NB4 (cell line): ENCODE measurements at regions not wholly inside any gene's neighbourhood (a gene's known extent, or its start where the extent isn't known, plus 50 kb on each side); places are given as distances from the start of the nearest gene placed in this dataset.
A peak's percentile ranks its signal among the peaks of the same experiment; 100 is the strongest.

Experiments
- DNase-seq: peaks from one replicate; pipeline ENCODE4 v3.0.0; 2010; ENCODE audit warnings: low read depth
- H3K4me3 ChIP-seq: one replicate; pipeline ENCODE4 v1.5.1; 2011; ENCODE audit warnings: mild to moderate bottlenecking, low read depth, low read length, moderate library complexity
- MYC ChIP-seq: IDR thresholded peaks from 2 replicates; pipeline ENCODE4 v1.6.1; 2011; ENCODE audit warnings: low read depth, low read length
- POLR2A ChIP-seq: IDR thresholded peaks from 2 replicates; pipeline ENCODE4 v1.6.1; 2011; ENCODE audit warnings: mild to moderate bottlenecking; ENCODE audit not compliant: insufficient read length; ENCODE audit errors: extremely low read depth
- TF ChIP-seq, protein P1 (sequence below): IDR thresholded peaks from one replicate; pipeline ENCODE4 v1.5.1; 2012; ENCODE audit warnings: low read depth, low read length
- TF ChIP-seq, protein P2 (sequence below): IDR thresholded peaks from 2 replicates; pipeline ENCODE4 v1.6.1; 2011; ENCODE audit warnings: low read depth, low read length

DNA sequence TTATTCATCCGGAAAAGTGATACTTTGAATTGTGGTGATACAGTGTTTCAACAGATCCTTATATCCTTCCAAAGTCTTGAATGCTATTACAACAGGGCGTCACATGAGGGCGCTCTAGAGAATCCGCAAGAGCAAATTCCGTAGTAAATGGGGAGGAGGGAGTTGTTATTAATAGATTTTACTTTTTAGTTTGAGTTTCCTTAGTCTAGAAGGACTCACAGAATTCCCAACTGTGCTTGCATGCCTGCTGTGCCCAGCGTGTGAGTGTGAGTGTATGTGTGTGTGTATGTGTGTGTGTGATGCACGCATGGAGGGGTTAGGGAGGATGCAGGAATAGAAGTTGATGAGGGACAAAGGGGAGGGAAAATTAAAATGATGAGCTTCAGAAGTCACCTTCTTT, 375.3 kb downstream of the C12orf75 start:
- DNase-seq = peak; percentile 59
- TF ChIP-seq, protein P1, sequence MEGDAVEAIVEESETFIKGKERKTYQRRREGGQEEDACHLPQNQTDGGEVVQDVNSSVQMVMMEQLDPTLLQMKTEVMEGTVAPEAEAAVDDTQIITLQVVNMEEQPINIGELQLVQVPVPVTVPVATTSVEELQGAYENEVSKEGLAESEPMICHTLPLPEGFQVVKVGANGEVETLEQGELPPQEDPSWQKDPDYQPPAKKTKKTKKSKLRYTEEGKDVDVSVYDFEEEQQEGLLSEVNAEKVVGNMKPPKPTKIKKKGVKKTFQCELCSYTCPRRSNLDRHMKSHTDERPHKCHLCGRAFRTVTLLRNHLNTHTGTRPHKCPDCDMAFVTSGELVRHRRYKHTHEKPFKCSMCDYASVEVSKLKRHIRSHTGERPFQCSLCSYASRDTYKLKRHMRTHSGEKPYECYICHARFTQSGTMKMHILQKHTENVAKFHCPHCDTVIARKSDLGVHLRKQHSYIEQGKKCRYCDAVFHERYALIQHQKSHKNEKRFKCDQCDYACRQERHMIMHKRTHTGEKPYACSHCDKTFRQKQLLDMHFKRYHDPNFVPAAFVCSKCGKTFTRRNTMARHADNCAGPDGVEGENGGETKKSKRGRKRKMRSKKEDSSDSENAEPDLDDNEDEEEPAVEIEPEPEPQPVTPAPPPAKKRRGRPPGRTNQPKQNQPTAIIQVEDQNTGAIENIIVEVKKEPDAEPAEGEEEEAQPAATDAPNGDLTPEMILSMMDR = peak; percentile 97
- no peak for TF ChIP-seq MYC
- no peak overlapping the region for H3K4me3 ChIP-seq

DNA sequence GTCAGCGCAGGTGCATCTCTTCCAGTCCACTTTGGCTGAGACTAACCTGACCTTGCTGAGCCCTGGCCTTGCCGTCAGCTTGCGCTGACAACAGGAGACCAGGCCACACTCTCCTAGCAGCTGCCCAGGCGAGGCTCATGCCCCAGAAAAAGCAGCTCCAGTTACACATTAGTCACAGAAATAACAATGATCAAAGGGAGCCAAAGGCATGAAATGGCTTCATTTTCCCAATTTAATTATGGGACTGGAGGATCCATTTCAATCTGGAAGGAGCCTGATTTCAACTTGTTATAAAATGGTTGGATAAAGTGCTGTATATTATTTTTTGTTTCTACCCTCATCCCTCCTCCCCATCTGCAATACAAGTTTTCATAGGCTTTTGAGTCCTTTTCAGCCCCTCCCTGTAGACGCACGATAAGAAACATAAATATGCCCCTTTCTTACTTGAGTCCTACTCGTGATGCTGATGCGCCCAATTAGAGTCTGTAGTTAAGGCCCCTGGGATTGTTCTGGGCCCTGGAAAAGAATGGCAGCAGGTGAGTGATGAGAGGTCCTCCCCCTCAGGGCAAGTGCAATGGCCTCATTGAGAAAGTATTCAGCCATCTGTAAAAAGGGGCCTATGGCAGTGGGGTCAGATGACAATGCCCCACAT, 376.0 kb downstream of the C12orf75 start:
- no peak overlapping the region for H3K4me3 ChIP-seq
- no peak for DNase-seq
- TF ChIP-seq, protein P2, sequence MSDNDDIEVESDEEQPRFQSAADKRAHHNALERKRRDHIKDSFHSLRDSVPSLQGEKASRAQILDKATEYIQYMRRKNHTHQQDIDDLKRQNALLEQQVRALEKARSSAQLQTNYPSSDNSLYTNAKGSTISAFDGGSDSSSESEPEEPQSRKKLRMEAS = no peak
- TF ChIP-seq POLR2A (no peak), MYC (no peak)
- TF ChIP-seq, protein P1 = no peak

- TF ChIP-seq MYC (no peak), POLR2A (no peak)
- TF ChIP-seq, protein P1 = no peak
- TF ChIP-seq, protein P2 = no peak
- H3K4me3 ChIP-seq = no peak overlapping the region
- DNase-seq = no peak
Measured at GRCh38 chr12:105706973-105707334, 376.5 kb downstream of the C12orf75 start.

DNA sequence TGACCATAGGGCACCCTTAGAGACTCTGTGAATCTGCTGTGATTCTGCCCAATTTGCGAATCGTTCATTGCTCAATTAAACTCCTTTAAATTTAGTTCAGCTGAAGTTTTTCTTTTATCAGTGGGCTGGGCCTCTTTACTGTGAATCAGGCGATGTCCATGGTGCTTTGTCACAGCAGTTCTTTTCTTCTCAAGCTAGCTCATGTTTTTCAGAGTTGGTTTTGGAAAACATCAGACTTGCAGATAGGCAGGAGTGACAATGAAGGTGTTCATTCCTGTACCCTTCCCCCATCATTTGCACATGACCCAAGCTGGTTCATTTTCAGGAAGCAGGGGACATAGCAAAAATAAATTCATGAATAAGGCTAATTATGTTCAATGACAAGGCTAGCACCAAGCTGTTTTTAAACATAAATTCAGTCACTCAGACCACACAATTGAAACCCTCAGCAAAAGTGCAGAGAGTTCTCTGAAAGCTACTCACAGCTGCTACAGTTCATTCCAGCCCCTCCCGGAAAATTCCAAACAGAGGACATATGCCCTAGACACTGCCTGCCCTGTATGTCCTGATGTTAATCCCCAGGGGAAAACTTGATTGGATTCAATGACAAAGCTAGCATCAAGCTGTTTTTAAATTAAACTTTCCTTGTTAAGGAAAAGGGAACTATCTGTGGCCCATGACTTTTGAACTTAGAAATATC, 383.3 kb downstream of the C12orf75 start:
- H3K4me3 ChIP-seq = no peak overlapping the region
- no peak for DNase-seq
- TF ChIP-seq MYC = no peak
- TF ChIP-seq POLR2A = no peak
- TF ChIP-seq, protein P1 = no peak
- TF ChIP-seq, protein P2 = no peak

DNA sequence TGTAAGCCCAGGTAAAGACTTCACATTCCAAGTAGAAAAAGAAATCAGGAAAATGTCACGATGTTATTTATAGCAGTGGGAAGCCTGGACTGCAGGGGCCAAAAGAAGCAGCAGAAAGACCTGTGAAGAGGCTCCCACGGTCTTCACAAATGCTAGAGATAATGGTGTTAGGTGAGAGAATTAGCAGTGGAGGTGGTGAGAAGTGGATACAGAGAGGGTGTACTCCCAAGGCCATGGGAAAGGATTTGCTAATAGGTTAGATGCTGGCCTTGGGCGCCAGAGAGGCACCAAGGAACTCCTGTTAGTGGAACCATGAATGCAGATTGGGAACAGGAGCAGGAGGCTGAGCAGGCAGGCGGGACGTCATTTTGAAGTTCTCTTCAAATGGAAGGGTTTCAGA, 386.1 kb downstream of the C12orf75 start:
- no peak for TF ChIP-seq POLR2A
- H3K4me3 ChIP-seq = no peak overlapping the region
- DNase-seq = no peak

- no peak overlapping the region for H3K4me3 ChIP-seq
- no peak for DNase-seq
- no peak for TF ChIP-seq POLR2A
- TF ChIP-seq, protein P2 = no peak
- TF ChIP-seq, protein P1 = no peak
- no peak for TF ChIP-seq MYC
Measured at GRCh38 chr12:105721051-105721825, 390.7 kb downstream of the C12orf75 start.
